H1 (cell line): ENCODE measurements at regions not wholly inside any gene's neighbourhood (a gene's known extent, or its start where the extent isn't known, plus 50 kb on each side); places are given as distances from the start of the nearest gene placed in this dataset.

ENCODE experiments used
- ATF3 ChIP-seq: IDR thresholded peaks from 2 replicates; pipeline ENCODE4 v1.6.1; 2011; ENCODE audit warnings: low read depth, mild to moderate bottlenecking, low read length; ENCODE audit not compliant: insufficient read depth
- CTCF ChIP-seq, 3 experiments: IDR thresholded peaks; 1 replicate in 2 of 3; 2 replicates in 1 of 3; pipeline versions ENCODE4 v1.5.1 to v1.6.1; 2011; ENCODE audit warnings: low read length in 3 of 3, mild to moderate bottlenecking in 3 of 3, inconsistent platforms in 2 of 3, low read depth in 1 of 3, moderate library complexity in 1 of 3; ENCODE audit not compliant: insufficient read depth in 1 of 3; ENCODE audit errors: control extremely low read depth in 1 of 3
- PHF8 ChIP-seq: fragments of 200-600 bp; sonication (generic); conservative IDR thresholded peaks from 2 replicates; pipeline ENCODE4 v1.7.1; 2012; ENCODE audit warnings: low read depth, mild to moderate bottlenecking, inconsistent platforms, low read length, moderate library complexity

GRCh38 chr20:24131281-24131680 lies 142.7 kb upstream of the GGTLC1 start:
- no peak for TF ChIP-seq CTCF (IDR thresholded peaks at IDR 0.05; ENCODE audit: control extremely low read depth in 1 of 3, insufficient read depth in 1 of 3, low read depth in 1 of 3, low read length in 3 of 3)
- no peak for TF ChIP-seq ATF3
- no peak for TF ChIP-seq PHF8
